HL-60 (cell line): ENCODE measurements at regions not wholly inside any gene's neighbourhood (a gene's known extent, or its start where the extent isn't known, plus 50 kb on each side); places are given as distances from the start of the nearest gene placed in this dataset.

ENCODE experiments used
- CTCF ChIP-seq: IDR thresholded peaks from one replicate; pipeline ENCODE4 v1.5.1; 2011; ENCODE audit warnings: low read length, control low read depth, inconsistent platforms; ENCODE audit not compliant: insufficient read depth
- GABPA ChIP-seq: IDR thresholded peaks from 2 replicates; pipeline ENCODE4 v1.6.1; 2012; ENCODE audit warnings: low read depth
- POLR2AphosphoS5 ChIP-seq: IDR thresholded peaks from 2 replicates; pipeline ENCODE4 v1.6.1; 2012; ENCODE audit warnings: low read depth
- REST ChIP-seq: IDR thresholded peaks from 2 replicates; pipeline ENCODE4 v1.6.1; 2012; ENCODE audit warnings: low read depth; ENCODE audit not compliant: insufficient replicate concordance

GRCh38 chr15:77732514-77733335 is 100.0 kb upstream of the LINGO1 start:
- no peak for TF ChIP-seq CTCF
- no peak for TF ChIP-seq POLR2AphosphoS5
- no peak for TF ChIP-seq REST
- no peak for TF ChIP-seq GABPA
